OCI-LY7 (cell line): ENCODE measurements at regions not wholly inside any gene's neighbourhood (a gene's known extent, or its start where the extent isn't known, plus 50 kb on each side); places are given as distances from the start of the nearest gene placed in this dataset.

Source experiments
- CTCF ChIP-seq: fragments of 200-600 bp; sonication (generic); conservative IDR thresholded peaks from 2 replicates; pipeline ENCODE4 v1.5.1; 2014; ENCODE audit warnings: mild to moderate bottlenecking, antibody characterized with exemption, low read length, moderate library complexity, mixed read lengths
- EZH2phosphoT487 ChIP-seq: fragments of 200-600 bp; sonication (generic); IDR thresholded peaks from 2 replicates; pipeline ENCODE4 v1.6.1; 2018; ENCODE audit warnings: low read depth, borderline replicate concordance, mild to moderate bottlenecking, mixed run types, antibody characterized with exemption, low read length, moderate library complexity, mixed read lengths

GRCh38 chr11:29641201-29641600 lies 375.6 kb downstream of the KCNA4 start:
- TF ChIP-seq CTCF (no peak), EZH2phosphoT487 (no peak)
